RPMI7951 (cell line): ENCODE measurements at regions not wholly inside any gene's neighbourhood (a gene's known extent, or its start where the extent isn't known, plus 50 kb on each side); places are given as distances from the start of the nearest gene placed in this dataset.

Experiments
- DNase-seq: peaks from one replicate; pipeline ENCODE4 v3.0.0-alpha.2; 2012; ENCODE audit warnings: low read depth

- DNase-seq = no peak
Observed at GRCh38 chr13:53691417-53691816, 662.8 kb downstream of the OLFM4 start.

- DNase-seq = no peak
Observed at GRCh38 chr13:53694814-53695532, 666.4 kb downstream of the OLFM4 start.

- DNase-seq = no peak
Observed at GRCh38 chr13:53703371-53704080, 674.9 kb downstream of the OLFM4 start.

GRCh38 chr13:53719281-53719680 lies 690.7 kb downstream of the OLFM4 start:
- no peak for DNase-seq

GRCh38 chr13:53732664-53733063 lies 704.1 kb downstream of the OLFM4 start:
- no peak for DNase-seq

- DNase-seq = no peak
Observed at GRCh38 chr13:53743906-53744305, 715.3 kb downstream of the OLFM4 start.

GRCh38 chr13:53747825-53748224 lies 719.2 kb downstream of the OLFM4 start:
- DNase-seq = no peak

GRCh38 chr13:53749306-53749705 lies 720.7 kb downstream of the OLFM4 start:
- no peak for DNase-seq

- DNase-seq = no peak
Observed at GRCh38 chr13:53759016-53759415, 730.4 kb downstream of the OLFM4 start.

GRCh38 chr13:53775807-53776206 lies 747.2 kb downstream of the OLFM4 start:
- DNase-seq = no peak

GRCh38 chr13:53778937-53779336 lies 750.3 kb downstream of the OLFM4 start:
- no peak for DNase-seq

GRCh38 chr13:53781941-53782340 lies 753.3 kb downstream of the OLFM4 start:
- DNase-seq = no peak

GRCh38 chr13:53782488-53782961 lies 753.9 kb downstream of the OLFM4 start:
- DNase-seq = peak; percentile 33

GRCh38 chr13:53783471-53783870 lies 754.9 kb downstream of the OLFM4 start:
- no peak for DNase-seq

GRCh38 chr13:53788286-53788685 lies 759.7 kb downstream of the OLFM4 start:
- no peak for DNase-seq

GRCh38 chr13:53800011-53800410 lies 771.4 kb downstream of the OLFM4 start:
- no peak for DNase-seq

GRCh38 chr13:53807251-53807834 lies 778.7 kb downstream of the OLFM4 start:
- no peak for DNase-seq

GRCh38 chr13:53821632-53822031 lies 793.0 kb downstream of the OLFM4 start:
- DNase-seq = no peak

- DNase-seq = no peak
Observed at GRCh38 chr13:53822136-53822535, 793.5 kb downstream of the OLFM4 start.

- DNase-seq = no peak
Observed at GRCh38 chr13:53839461-53839860, 810.8 kb downstream of the OLFM4 start.

- no peak for DNase-seq
Observed at GRCh38 chr13:53844473-53845146, 816.0 kb downstream of the OLFM4 start.

GRCh38 chr13:53847502-53847901 lies 818.9 kb downstream of the OLFM4 start:
- no peak for DNase-seq
